ENCODE measurements at regions not wholly inside any gene's neighbourhood (a gene's known extent, or its start where the extent isn't known, plus 50 kb on each side); places are given as distances from the start of the nearest gene placed in this dataset.
"Not testable (repeated sequence)": the region's sequence is repeated elsewhere in the genome, so short reads cannot be mapped to it uniquely, and the experiment has no call there.

DNA sequence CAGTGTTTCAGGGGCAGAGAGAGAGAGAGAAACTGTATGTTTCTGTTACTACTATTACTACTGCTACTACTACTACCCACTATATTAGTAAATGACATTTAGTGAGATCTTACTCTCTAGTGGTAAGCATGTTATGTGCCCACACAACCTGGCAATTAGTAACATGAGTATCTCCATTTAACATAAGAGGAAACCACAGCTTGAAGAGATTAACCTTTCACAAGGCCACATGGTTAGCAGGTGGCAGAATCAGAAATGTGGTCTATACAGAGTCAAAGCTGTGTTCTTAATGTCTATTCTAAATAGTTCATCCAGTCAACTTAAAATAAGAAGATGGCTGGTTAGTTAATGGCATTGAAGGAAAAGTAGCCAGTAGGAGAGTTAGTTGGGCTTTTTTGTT is 961.6 kb downstream of the MCTP2 start:
- intact Hi-C loops (cut with DNase I) = no loop called here
- H3K27me3 ChIP-seq (replicated peaks; ENCODE audit: insufficient read depth) = no peaks in the 10 kb centered on the region
- no peak overlapping the region for H3K4me3 ChIP-seq
- H3K27ac ChIP-seq = no peak overlapping the region
- H3K36me3 ChIP-seq = no peaks in the 10 kb centered on the region
- TF ChIP-seq POLR2A (IDR thresholded peaks at IDR 0.05) (no peak), POLR2AphosphoS5 (IDR thresholded peaks at IDR 0.05) (no peak)
- TF ChIP-seq, protein P1, sequence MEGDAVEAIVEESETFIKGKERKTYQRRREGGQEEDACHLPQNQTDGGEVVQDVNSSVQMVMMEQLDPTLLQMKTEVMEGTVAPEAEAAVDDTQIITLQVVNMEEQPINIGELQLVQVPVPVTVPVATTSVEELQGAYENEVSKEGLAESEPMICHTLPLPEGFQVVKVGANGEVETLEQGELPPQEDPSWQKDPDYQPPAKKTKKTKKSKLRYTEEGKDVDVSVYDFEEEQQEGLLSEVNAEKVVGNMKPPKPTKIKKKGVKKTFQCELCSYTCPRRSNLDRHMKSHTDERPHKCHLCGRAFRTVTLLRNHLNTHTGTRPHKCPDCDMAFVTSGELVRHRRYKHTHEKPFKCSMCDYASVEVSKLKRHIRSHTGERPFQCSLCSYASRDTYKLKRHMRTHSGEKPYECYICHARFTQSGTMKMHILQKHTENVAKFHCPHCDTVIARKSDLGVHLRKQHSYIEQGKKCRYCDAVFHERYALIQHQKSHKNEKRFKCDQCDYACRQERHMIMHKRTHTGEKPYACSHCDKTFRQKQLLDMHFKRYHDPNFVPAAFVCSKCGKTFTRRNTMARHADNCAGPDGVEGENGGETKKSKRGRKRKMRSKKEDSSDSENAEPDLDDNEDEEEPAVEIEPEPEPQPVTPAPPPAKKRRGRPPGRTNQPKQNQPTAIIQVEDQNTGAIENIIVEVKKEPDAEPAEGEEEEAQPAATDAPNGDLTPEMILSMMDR (IDR thresholded peaks at IDR 0.05) = no peak
- no peaks in the 10 kb centered on the region for H3K9me3 ChIP-seq
- H3K4me1 ChIP-seq (replicated peaks) = no peaks in the 10 kb centered on the region
- no peak for DNase-seq (ENCODE audit: low spot score)

DNA sequence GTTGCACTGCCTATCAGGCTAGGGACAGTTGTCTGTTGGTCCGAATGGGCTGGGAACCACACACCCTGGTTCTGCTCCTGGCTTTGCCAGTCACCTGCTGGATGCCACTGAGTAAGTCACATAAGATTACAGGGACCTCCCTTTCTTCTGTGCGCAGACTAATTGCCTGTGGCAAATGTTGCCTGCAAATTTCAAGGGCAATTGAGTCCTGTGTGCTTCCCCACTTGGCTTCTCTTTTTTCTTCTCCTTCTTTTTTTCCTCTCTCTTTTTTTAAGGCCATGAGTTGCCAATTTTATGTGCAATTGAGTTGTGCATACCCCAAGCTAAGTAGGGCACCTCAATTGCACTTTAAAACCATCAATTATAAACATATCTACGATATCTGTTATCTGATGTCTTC is 963.4 kb downstream of the MCTP2 start:
- 67% methylated on average over 3 of the region's 3 CpGs for WGBS
- DNase-seq (ENCODE audit: low spot score) = no peak
- intact Hi-C loops (cut with DNase I) = no loop called here
- H3K9me3 ChIP-seq = no peaks in the 10 kb centered on the region
- no peak overlapping the region for H3K27ac ChIP-seq
- H3K4me1 ChIP-seq (replicated peaks) = no peaks in the 10 kb centered on the region
- H3K27me3 ChIP-seq (replicated peaks; ENCODE audit: insufficient read depth) = no peaks in the 10 kb centered on the region
- TF ChIP-seq, protein P1 (IDR thresholded peaks at IDR 0.05) = no peak
- no peak for TF ChIP-seq POLR2A (IDR thresholded peaks at IDR 0.05)
- no peak for TF ChIP-seq POLR2AphosphoS5 (IDR thresholded peaks at IDR 0.05)
- H3K4me3 ChIP-seq = no peak overlapping the region
- no peaks in the 10 kb centered on the region for H3K36me3 ChIP-seq

DNA sequence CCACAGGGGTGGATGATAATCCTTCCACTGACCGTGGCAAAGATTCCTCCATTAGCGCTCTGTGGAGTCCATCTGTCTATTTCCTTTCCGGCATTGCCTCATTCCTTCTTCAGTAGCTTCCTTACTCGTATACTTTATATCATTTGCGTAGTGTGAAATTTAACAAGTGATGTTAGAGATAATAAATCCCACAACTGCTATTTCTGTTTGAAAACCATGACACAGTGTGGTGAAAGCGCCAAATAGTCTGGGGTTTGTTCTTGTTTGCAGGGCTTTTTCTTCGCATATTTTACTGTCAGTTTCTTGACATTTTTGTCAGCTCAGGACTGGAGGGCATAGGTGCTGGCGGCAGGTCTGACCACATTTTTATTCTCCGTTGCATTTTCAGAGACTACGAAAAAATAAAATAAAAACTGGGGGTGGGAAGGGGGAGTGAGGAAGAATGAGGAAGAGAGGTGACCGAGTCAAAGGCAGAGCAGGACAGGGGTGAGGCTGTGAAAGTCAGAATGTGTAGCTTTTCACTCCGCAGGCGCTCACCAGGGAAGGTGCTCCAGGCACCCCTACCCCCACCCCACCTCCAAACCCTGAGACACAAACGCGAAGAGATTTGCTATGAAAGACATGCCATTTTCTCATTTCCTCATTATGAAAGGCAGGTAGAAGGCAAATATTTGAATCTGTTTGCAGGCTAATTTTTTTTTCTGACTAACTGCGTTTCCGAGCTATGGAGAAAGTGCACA is 965.0 kb downstream of the MCTP2 start:
- no peak for TF ChIP-seq POLR2AphosphoS5 (IDR thresholded peaks at IDR 0.05)
- TF ChIP-seq, protein P1 (IDR thresholded peaks at IDR 0.05) = no peak
- no peak for TF ChIP-seq POLR2A (IDR thresholded peaks at IDR 0.05)
- Histone ChIP-seq H3K4me1 (replicated peaks) (no peaks in the 10 kb centered on the region), H3K36me3 (no peaks in the 10 kb centered on the region), H3K27ac (no peak overlapping the region), H3K9me3 (no peaks in the 10 kb centered on the region), H3K27me3 (replicated peaks; ENCODE audit: insufficient read depth) (no peaks in the 10 kb centered on the region), H3K4me3 (peak overlapping the region in 1 of 2 donors; percentile 9)
- intact Hi-C loops (cut with DNase I) = no loop called here
- WGBS = 38% methylated on average over 17 of the region's 17 CpGs
- no peak for DNase-seq (ENCODE audit: low spot score)

DNA sequence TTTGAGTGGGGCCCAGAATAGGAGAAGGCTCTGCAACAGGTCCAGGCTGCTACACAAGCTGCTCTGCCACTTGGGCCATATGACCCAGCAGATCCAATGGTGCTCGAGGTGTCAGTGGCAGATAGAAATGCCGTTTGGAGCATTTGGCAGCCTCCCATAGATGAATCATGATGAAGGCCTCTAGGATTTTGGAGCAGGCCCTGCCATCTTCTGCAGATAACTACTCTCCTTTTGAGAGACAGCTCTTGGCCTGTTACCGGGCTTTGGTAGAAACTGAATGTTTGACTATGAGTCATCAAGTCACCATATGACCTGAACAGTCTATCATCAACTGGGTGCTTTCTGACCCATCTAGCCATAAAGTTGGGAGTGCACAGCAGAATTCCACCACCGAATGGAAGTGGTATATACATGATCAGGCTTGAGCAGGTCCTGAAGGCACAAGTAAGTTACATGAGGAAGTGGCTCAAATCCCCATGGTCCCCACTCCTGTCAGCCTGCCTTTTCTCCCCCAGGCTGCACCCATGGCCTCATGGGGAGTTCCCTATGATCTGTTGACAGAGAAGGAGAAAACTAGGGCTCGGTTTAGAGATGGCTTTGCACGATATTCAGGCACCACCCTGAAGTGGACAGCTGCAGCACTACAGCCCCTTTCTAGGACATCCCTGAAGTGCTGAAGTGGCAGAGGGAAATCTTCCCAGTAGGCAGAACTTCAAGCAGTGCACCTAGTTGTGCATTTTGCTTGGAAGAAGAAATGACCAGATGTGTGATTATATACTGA is 971.4 kb downstream of the MCTP2 start:
- Histone ChIP-seq H3K27me3 (replicated peaks; ENCODE audit: insufficient read depth) (no peaks in the 10 kb centered on the region), H3K4me1 (replicated peaks) (no peaks in the 10 kb centered on the region), H3K9me3 (no peaks in the 10 kb centered on the region), H3K27ac (no peak overlapping the region), H3K4me3 (no peak overlapping the region), H3K36me3 (no peaks in the 10 kb centered on the region)
- DNase-seq (ENCODE audit: low spot score) = no peak
- TF ChIP-seq POLR2A (IDR thresholded peaks at IDR 0.05) (no peak), POLR2AphosphoS5 (IDR thresholded peaks at IDR 0.05) (no peak)
- TF ChIP-seq, protein P1 (IDR thresholded peaks at IDR 0.05) = no peak
- 91% methylated on average over 6 of the region's 6 CpGs for WGBS
- intact Hi-C loops (cut with DNase I) = no loop called here

DNA sequence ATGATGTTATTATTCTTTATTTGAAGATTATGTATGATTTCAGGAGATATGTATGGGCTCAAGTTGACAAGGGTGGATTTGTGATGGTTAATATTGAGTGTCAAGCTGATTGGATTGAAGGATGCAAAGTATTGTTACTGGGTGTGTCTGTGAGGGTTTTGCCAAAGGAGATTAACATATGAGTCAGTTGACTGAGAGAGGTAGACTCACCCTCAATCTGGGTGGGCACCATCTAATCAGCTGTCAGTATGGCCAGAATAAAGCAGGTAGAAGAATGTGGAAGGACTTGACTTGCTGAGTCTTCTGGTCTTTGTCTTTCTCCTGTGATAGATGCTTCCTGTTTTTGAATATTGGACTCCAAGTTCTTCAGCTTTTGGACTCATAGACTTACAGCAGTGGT is 973.7 kb downstream of the MCTP2 start:
- no peak for DNase-seq (ENCODE audit: low spot score)
- Histone ChIP-seq H3K9me3 (no peaks in the 10 kb centered on the region), H3K36me3 (no peaks in the 10 kb centered on the region), H3K27ac (no peak overlapping the region), H3K4me3 (no peak overlapping the region), H3K27me3 (replicated peaks; ENCODE audit: insufficient read depth) (no peaks in the 10 kb centered on the region), H3K4me1 (replicated peaks) (no peaks in the 10 kb centered on the region)
- TF ChIP-seq, protein P1 (IDR thresholded peaks at IDR 0.05) = no peak
- TF ChIP-seq POLR2AphosphoS5 (IDR thresholded peaks at IDR 0.05) (no peak), POLR2A (IDR thresholded peaks at IDR 0.05) (no peak)
- intact Hi-C loops (cut with DNase I) = no loop called here

DNA sequence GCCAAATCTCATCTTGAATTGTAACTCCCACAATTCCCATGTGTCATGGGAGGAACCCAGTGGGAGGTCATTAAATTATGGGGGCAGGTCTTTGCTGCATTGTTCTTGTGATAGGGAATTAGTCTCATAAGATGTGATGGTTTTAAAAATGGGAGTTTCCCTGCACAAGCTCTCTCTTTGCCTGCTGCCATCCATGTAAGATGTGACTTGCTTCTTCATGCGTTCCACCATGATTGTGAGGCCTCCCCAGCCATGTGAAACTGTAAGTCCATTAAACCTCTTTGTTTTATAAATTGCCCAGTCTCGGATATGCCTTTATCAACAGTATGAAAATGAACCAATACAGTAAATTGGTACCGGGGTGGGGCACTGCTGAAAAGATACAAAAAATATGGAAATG is 974.5 kb downstream of the MCTP2 start:
- H3K27me3 ChIP-seq (replicated peaks; ENCODE audit: insufficient read depth); H3K9me3 ChIP-seq; H3K27ac ChIP-seq; H3K4me3 ChIP-seq; DNase-seq (ENCODE audit: low spot score); H3K4me1 ChIP-seq (replicated peaks); H3K36me3 ChIP-seq; intact Hi-C loops (cut with DNase I): not testable (repeated sequence)
- WGBS = 98% methylated on average over 3 of the region's 3 CpGs
